Mammary epithelial cell (primary cell): ENCODE measurements at regions not wholly inside any gene's neighbourhood (a gene's known extent, or its start where the extent isn't known, plus 50 kb on each side); places are given as distances from the start of the nearest gene placed in this dataset.

Experiments
- EZH2 ChIP-seq: IDR thresholded peaks from 2 replicates; pipeline ENCODE4 v1.6.1; 2012; ENCODE audit warnings: low read length, inconsistent platforms, borderline replicate concordance
- TF ChIP-seq, protein P1 (sequence below), 2 donors: IDR thresholded peaks in 1 of 2; conservative IDR thresholded peaks in 1 of 2; 2 replicates each; pipeline ENCODE4 v1.5.1; 2011 to 2012; ENCODE audit warnings: inconsistent platforms in 2 of 2, low read length in 2 of 2, mild to moderate bottlenecking in 2 of 2, control low read depth in 1 of 2, low read depth in 1 of 2; ENCODE audit not compliant: insufficient read depth in 1 of 2; ENCODE audit errors: extremely low read depth in 1 of 2

DNA sequence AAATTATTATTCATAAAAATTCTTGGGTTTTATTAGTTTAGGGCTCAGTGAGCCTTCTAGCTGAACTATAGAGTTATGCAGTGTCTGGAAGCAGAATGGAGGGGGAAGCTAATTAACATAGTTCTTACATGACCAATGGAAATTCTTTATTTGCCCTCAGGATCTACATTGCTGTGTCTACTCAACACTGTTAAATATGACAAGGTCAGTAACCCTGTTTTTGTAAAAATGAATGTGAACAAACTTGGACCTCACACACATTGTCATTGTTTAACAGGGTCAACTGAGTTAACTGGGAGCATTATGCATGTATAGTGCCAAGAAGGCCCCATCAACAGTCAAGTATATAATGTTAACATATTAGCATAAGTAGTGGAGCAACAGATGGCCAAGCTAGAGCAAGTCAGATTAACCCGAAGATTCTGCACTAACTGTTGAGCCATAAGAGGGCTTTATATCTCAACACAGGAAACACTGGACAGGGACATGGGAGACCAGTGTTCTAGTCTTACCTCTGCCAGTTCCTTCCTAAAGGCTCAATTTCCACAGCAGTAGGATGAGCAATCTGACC is 122.5 kb upstream of the SEM1 start:
- TF ChIP-seq, protein P1, sequence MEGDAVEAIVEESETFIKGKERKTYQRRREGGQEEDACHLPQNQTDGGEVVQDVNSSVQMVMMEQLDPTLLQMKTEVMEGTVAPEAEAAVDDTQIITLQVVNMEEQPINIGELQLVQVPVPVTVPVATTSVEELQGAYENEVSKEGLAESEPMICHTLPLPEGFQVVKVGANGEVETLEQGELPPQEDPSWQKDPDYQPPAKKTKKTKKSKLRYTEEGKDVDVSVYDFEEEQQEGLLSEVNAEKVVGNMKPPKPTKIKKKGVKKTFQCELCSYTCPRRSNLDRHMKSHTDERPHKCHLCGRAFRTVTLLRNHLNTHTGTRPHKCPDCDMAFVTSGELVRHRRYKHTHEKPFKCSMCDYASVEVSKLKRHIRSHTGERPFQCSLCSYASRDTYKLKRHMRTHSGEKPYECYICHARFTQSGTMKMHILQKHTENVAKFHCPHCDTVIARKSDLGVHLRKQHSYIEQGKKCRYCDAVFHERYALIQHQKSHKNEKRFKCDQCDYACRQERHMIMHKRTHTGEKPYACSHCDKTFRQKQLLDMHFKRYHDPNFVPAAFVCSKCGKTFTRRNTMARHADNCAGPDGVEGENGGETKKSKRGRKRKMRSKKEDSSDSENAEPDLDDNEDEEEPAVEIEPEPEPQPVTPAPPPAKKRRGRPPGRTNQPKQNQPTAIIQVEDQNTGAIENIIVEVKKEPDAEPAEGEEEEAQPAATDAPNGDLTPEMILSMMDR (conservative IDR thresholded peaks at IDR 0.05 in 1 of 2, IDR thresholded peaks at IDR 0.05 in 1 of 2; ENCODE audit: extremely low read depth in 1 of 2, insufficient read depth in 1 of 2, low read depth in 1 of 2, low read length in 2 of 2), result no peak
- TF ChIP-seq EZH2, result no peak
